CD4-positive, alpha-beta memory T cell (primary cell): ENCODE measurements at regions not wholly inside any gene's neighbourhood (a gene's known extent, or its start where the extent isn't known, plus 50 kb on each side); places are given as distances from the start of the nearest gene placed in this dataset.
"Not testable (repeated sequence)": the region's sequence is repeated elsewhere in the genome, so short reads cannot be mapped to it uniquely, and the experiment has no call there.

Experiments used
- CTCF ChIA-PET: fragments of 350-600 bp; sonication (Branson Sonifier 250); formaldehyde crosslinking; loops from one replicate; lab custom pipeline; 2021; ENCODE audit warnings: inconsistent platforms; ENCODE audit not compliant: partially characterized antibody; lab: Charles Lee
- POLR2A ChIA-PET: fragments of 350-600 bp; sonication (Branson Sonifier 250); formaldehyde crosslinking; loops from one replicate; lab custom pipeline; 2021; ENCODE audit not compliant: partially characterized antibody; lab: Charles Lee
- DNase-seq, 5 donors: peaks; one replicate each; pipeline versions ENCODE4 v3.0.0 to v3.0.0-alpha.2; 2020 to 2022; ENCODE audit warnings: mixed read lengths in 1 of 5
- H3K27ac ChIP-seq: one replicate; pipeline ENCODE4 v1.7.0; 2013; ENCODE audit warnings: low read depth, low read length
- H3K27me3 ChIP-seq: 2 replicates; pipeline ENCODE4 v1.7.0; 2013; ENCODE audit warnings: mild to moderate bottlenecking, low read length, moderate library complexity; ENCODE audit not compliant: insufficient read depth
- H3K36me3 ChIP-seq: 2 replicates; pipeline ENCODE4 v1.7.0; 2013; ENCODE audit warnings: mild to moderate bottlenecking, low read length, moderate library complexity; ENCODE audit not compliant: insufficient read depth
- H3K4me1 ChIP-seq: 2 replicates; pipeline ENCODE4 v1.7.0; 2013; ENCODE audit warnings: mild to moderate bottlenecking, low read length, moderate library complexity; ENCODE audit not compliant: insufficient read depth
- H3K4me3 ChIP-seq, 2 donors: one replicate each; pipeline ENCODE4 v1.7.0; 2013; ENCODE audit warnings: low read length in 2 of 2, mild to moderate bottlenecking in 1 of 2
- H3K9me3 ChIP-seq, 2 donors: one replicate each; pipeline ENCODE4 v1.7.0; 2013; ENCODE audit warnings: low read length in 2 of 2, control low read depth in 1 of 2; ENCODE audit not compliant: control insufficient read depth in 1 of 2
- H3K27ac Mint-ChIP-seq, 7 donors: one replicate each; pipeline ENCODE4 v1.8.0; 2020 to 2021; ENCODE audit warnings: mixed read lengths in 7 of 7, mild to moderate bottlenecking in 6 of 7, inconsistent platforms in 3 of 7, moderate library complexity in 3 of 7
- H3K27me3 Mint-ChIP-seq, 2 donors: one replicate each; pipeline ENCODE4 v1.8.0; 2020 to 2021; ENCODE audit warnings: mixed read lengths in 2 of 2
- H3K36me3 Mint-ChIP-seq, 2 donors: one replicate each; pipeline ENCODE4 v1.8.0; 2020 to 2021; ENCODE audit warnings: mixed read lengths in 2 of 2, inconsistent platforms in 1 of 2, mild to moderate bottlenecking in 1 of 2
- H3K4me1 Mint-ChIP-seq, 4 donors: one replicate each; pipeline ENCODE4 v1.8.0; 2020 to 2021; ENCODE audit warnings: mixed read lengths in 4 of 4, mild to moderate bottlenecking in 1 of 4
- H3K4me3 Mint-ChIP-seq, 8 donors: one replicate each; pipeline ENCODE4 v1.8.0; 2020 to 2021; ENCODE audit warnings: mixed read lengths in 8 of 8, mild to moderate bottlenecking in 7 of 8, moderate library complexity in 6 of 8, inconsistent platforms in 3 of 8
- H3K9me3 Mint-ChIP-seq, 8 donors: one replicate each; pipeline ENCODE4 v1.8.0; 2020 to 2021; ENCODE audit warnings: mixed read lengths in 8 of 8, mild to moderate bottlenecking in 5 of 8, inconsistent platforms in 3 of 8, moderate library complexity in 1 of 8
- intact Hi-C: fragments of 100-400 bp; cut with micrococcal nuclease; formaldehyde crosslinking; loops from one replicate; pipeline ENCODE4 v1.15.1; 2023

GRCh38 chr7:36051501-36051900 is 101.6 kb upstream of the EEPD1 start:
- H3K27me3 ChIP-seq, result no peaks in the 10 kb centered on the region
- H3K4me1 ChIP-seq, result no peaks in the 10 kb centered on the region
- no peak overlapping the region for H3K4me3 ChIP-seq
- no peak overlapping the region for H3K27ac ChIP-seq
- peaks cover 0 to 2% (median 0%) of the 10 kb centered on the region in 8 donors for H3K9me3 Mint-ChIP-seq
- no peaks in the 10 kb centered on the region for H3K36me3 Mint-ChIP-seq
- intact Hi-C loops, result no loop called here
- H3K36me3 ChIP-seq, result no peaks in the 10 kb centered on the region
- H3K4me1 Mint-ChIP-seq, result no peaks in the 10 kb centered on the region
- no peak for DNase-seq
- no peaks in the 10 kb centered on the region for H3K27me3 Mint-ChIP-seq
- no peaks in the 10 kb centered on the region for H3K9me3 ChIP-seq
- ChIA-PET POLR2A (no interaction called here), CTCF (no interaction called here)
- H3K4me3 Mint-ChIP-seq, result no peak overlapping the region
- H3K27ac Mint-ChIP-seq, result no peak overlapping the region

- CTCF ChIA-PET, result interaction anchor here (0.7 kb wide), 1 partner anchor 370 kb away, joined by 3 read pairs; no protein-coding TSS in a partner anchor
- no peaks in the 10 kb centered on the region for H3K4me1 Mint-ChIP-seq
Observed at GRCh38 chr7:36053589-36053988, 99.5 kb upstream of the EEPD1 start.

GRCh38 chr7:36054637-36055036 is 98.4 kb upstream of the EEPD1 start:
- Mint-ChIP-seq H3K27ac (no peak overlapping the region), H3K4me3 (no peak overlapping the region), H3K4me1 (no peaks in the 10 kb centered on the region), H3K9me3 (peaks cover 0 to 2% (median 0%) of the 10 kb centered on the region in 8 donors), H3K27me3 (no peaks in the 10 kb centered on the region), H3K36me3 (no peaks in the 10 kb centered on the region)
- Histone ChIP-seq H3K27ac (no peak overlapping the region), H3K4me1 (no peaks in the 10 kb centered on the region), H3K36me3 (no peaks in the 10 kb centered on the region), H3K9me3 (no peaks in the 10 kb centered on the region), H3K27me3 (no peaks in the 10 kb centered on the region), H3K4me3 (no peak overlapping the region)
- no peak for DNase-seq
- intact Hi-C loops, result no loop called here
- ChIA-PET CTCF (interaction anchor here (0.9 to 1.1 kb wide), 2 partner anchors 79 to 194 kb away, joined by 3 read pairs; no protein-coding TSS in a partner anchor), POLR2A (no interaction called here)

More at GRCh38 chr7:36053589-36053988, 99.5 kb upstream of the EEPD1 start:
- Mint-ChIP-seq H3K9me3 (peaks cover 0 to 2% (median 0%) of the 10 kb centered on the region in 8 donors), H3K36me3 (no peaks in the 10 kb centered on the region), H3K4me3 (no peak overlapping the region), H3K27ac (peak overlapping the region in 1 of 7 donors; percentile 12), H3K27me3 (no peaks in the 10 kb centered on the region)
- H3K36me3 ChIP-seq, result no peaks in the 10 kb centered on the region
- H3K4me3 ChIP-seq, result no peak overlapping the region
- H3K27me3 ChIP-seq, result no peaks in the 10 kb centered on the region
- no peak overlapping the region for H3K27ac ChIP-seq
- H3K9me3 ChIP-seq, result no peaks in the 10 kb centered on the region
- POLR2A ChIA-PET, result no interaction called here
- intact Hi-C loops, result no loop called here
- H3K4me1 ChIP-seq, result no peaks in the 10 kb centered on the region
- DNase-seq, result no peak

- DNase-seq, result no peak
- H3K4me3 Mint-ChIP-seq, result no peak overlapping the region
- Histone ChIP-seq H3K4me1 (no peaks in the 10 kb centered on the region), H3K4me3 (no peak overlapping the region), H3K9me3 (no peaks in the 10 kb centered on the region), H3K36me3 (no peaks in the 10 kb centered on the region), H3K27ac (no peak overlapping the region), H3K27me3 (no peaks in the 10 kb centered on the region)
- CTCF ChIA-PET, result interaction anchor here (0.9 to 1.1 kb wide), 2 partner anchors 79 to 193 kb away, joined by 3 read pairs; no protein-coding TSS in a partner anchor
- peaks cover 0 to 2% (median 0%) of the 10 kb centered on the region in 8 donors for H3K9me3 Mint-ChIP-seq
- intact Hi-C loops, result no loop called here
- no peaks in the 10 kb centered on the region for H3K4me1 Mint-ChIP-seq
- no peak overlapping the region for H3K27ac Mint-ChIP-seq
- H3K27me3 Mint-ChIP-seq, result no peaks in the 10 kb centered on the region
- POLR2A ChIA-PET, result no interaction called here
- no peaks in the 10 kb centered on the region for H3K36me3 Mint-ChIP-seq
Observed at GRCh38 chr7:36055207-36055606, 97.8 kb upstream of the EEPD1 start.

GRCh38 chr7:36057323-36057722 is 95.7 kb upstream of the EEPD1 start:
- H3K27me3 ChIP-seq, result no peaks in the 10 kb centered on the region
- intact Hi-C loops, result no loop called here
- H3K36me3 ChIP-seq, result no peaks in the 10 kb centered on the region
- no peak for DNase-seq
- Mint-ChIP-seq H3K36me3 (no peaks in the 10 kb centered on the region), H3K27ac (no peak overlapping the region), H3K27me3 (peaks cover 0 to 2% of the 10 kb centered on the region in 2 donors), H3K4me3 (no peak overlapping the region), H3K9me3 (peaks cover 0 to 2% (median 0%) of the 10 kb centered on the region in 8 donors), H3K4me1 (no peaks in the 10 kb centered on the region)
- no peak overlapping the region for H3K27ac ChIP-seq
- H3K4me3 ChIP-seq, result no peak overlapping the region
- POLR2A ChIA-PET, result interaction anchor here (1.0 kb wide), 1 partner anchor 41 kb away, joined by 3 read pairs; no protein-coding TSS in a partner anchor
- no peaks in the 10 kb centered on the region for H3K4me1 ChIP-seq
- CTCF ChIA-PET, result no interaction called here
- no peaks in the 10 kb centered on the region for H3K9me3 ChIP-seq

- H3K36me3 Mint-ChIP-seq, result no peaks in the 10 kb centered on the region
Observed at GRCh38 chr7:36058020-36058592, 94.9 kb upstream of the EEPD1 start.

GRCh38 chr7:36060388-36060787 is 92.7 kb upstream of the EEPD1 start:
- H3K4me1 ChIP-seq, H3K4me3 ChIP-seq, H3K27ac Mint-ChIP-seq, H3K27me3 ChIP-seq, H3K9me3 ChIP-seq, DNase-seq, H3K4me3 Mint-ChIP-seq, H3K36me3 Mint-ChIP-seq, CTCF ChIA-PET, H3K27me3 Mint-ChIP-seq, H3K27ac ChIP-seq, intact Hi-C loops, H3K4me1 Mint-ChIP-seq, POLR2A ChIA-PET, H3K9me3 Mint-ChIP-seq, H3K36me3 ChIP-seq: not testable (repeated sequence)

More at GRCh38 chr7:36058020-36058592, 94.9 kb upstream of the EEPD1 start:
- H3K27ac Mint-ChIP-seq, result peak overlapping the region in 1 of 7 donors; percentile 40
- H3K27me3 ChIP-seq, result no peaks in the 10 kb centered on the region
- DNase-seq, result no peak
- H3K27me3 Mint-ChIP-seq, result peaks cover 0 to 2% of the 10 kb centered on the region in 2 donors
- no peaks in the 10 kb centered on the region for H3K36me3 ChIP-seq
- no peak overlapping the region for H3K4me3 Mint-ChIP-seq
- intact Hi-C loops, result no loop called here
- no peaks in the 10 kb centered on the region for H3K4me1 ChIP-seq
- no peaks in the 10 kb centered on the region for H3K4me1 Mint-ChIP-seq
- CTCF ChIA-PET, result no interaction called here
- no peaks in the 10 kb centered on the region for H3K9me3 ChIP-seq
- POLR2A ChIA-PET, result no interaction called here
- no peak overlapping the region for H3K27ac ChIP-seq
- H3K4me3 ChIP-seq, result no peak overlapping the region
- H3K9me3 Mint-ChIP-seq, result peaks cover 0 to 2% (median 0%) of the 10 kb centered on the region in 8 donors
